HEK293 (cell line): ENCODE measurements at regions not wholly inside any gene's neighbourhood (a gene's known extent, or its start where the extent isn't known, plus 50 kb on each side); places are given as distances from the start of the nearest gene placed in this dataset.

Source experiments
- CTCF ChIA-PET: fragments of 350-600 bp; formaldehyde crosslinking; extraction: SDS; loops from one replicate; lab custom pipeline; 2021; ENCODE audit warnings: antibody characterized with exemption; lab: Yijun Ruan, JAX
- POLR2A ChIA-PET: fragments of 300-600 bp; formaldehyde crosslinking; extraction: SDS; loops from one replicate; lab custom pipeline; 2020; ENCODE audit warnings: antibody characterized with exemption, inconsistent platforms; lab: Yijun Ruan, JAX
- H3K27ac ChIP-seq: fragments of 200-500 bp; sonication (Bioruptor generic); 2 replicates; pipeline ENCODE4 v1.5.1; 2014; ENCODE audit warnings: low read depth, low read length, control low read depth, inconsistent platforms; ENCODE audit errors: extremely low read depth
- H3K36me3 ChIP-seq, 2 experiments: fragments of 200-500 bp in 1 of 2; sonication (Bioruptor generic) in 1 of 2; 1 replicate in 1 of 2; 2 replicates in 1 of 2; pipeline ENCODE4 v1.5.1; 2014 to 2017; ENCODE audit warnings: inconsistent platforms in 2 of 2, low read length in 2 of 2; ENCODE audit not compliant: control insufficient read depth in 2 of 2, insufficient read depth in 1 of 2
- H3K4me1 ChIP-seq: fragments of 200-500 bp; sonication (Bioruptor generic); 2 replicates; pipeline ENCODE4 v1.5.1; 2014; ENCODE audit warnings: mild to moderate bottlenecking, low read length, inconsistent platforms; ENCODE audit not compliant: control insufficient read depth, insufficient read depth
- H3K4me3 ChIP-seq: 2 replicates; pipeline ENCODE4 v1.5.1; 2011; ENCODE audit warnings: low read depth, mild to moderate bottlenecking, control low read depth, low read length, moderate library complexity
- H3K9me3 ChIP-seq: fragments of 200-500 bp; sonication (Bioruptor generic); 2 replicates; pipeline ENCODE4 v1.5.1; 2014; ENCODE audit warnings: low read depth, low read length, inconsistent platforms; ENCODE audit not compliant: control insufficient read depth, insufficient read depth
- BCL11B ChIP-seq: fragments of 450-650 bp; formaldehyde crosslinking; IDR thresholded peaks from 2 replicates; pipeline ENCODE4 v1.5.1; 2016; ENCODE audit warnings: low read depth, missing biosample characterization, missing genetic modification characterization
- KLF7 ChIP-seq: fragments of 450-650 bp; formaldehyde crosslinking; IDR thresholded peaks from 2 replicates; pipeline ENCODE4 v1.5.1; 2016; ENCODE audit warnings: missing biosample characterization, missing genetic modification characterization, borderline replicate concordance
- KLF8 ChIP-seq: fragments of 450-650 bp; formaldehyde crosslinking; IDR thresholded peaks from 2 replicates; pipeline ENCODE4 v1.5.1; 2016; ENCODE audit warnings: missing biosample characterization, missing genetic modification characterization
- SCRT2 ChIP-seq: fragments of 450-650 bp; formaldehyde crosslinking; IDR thresholded peaks from 2 replicates; pipeline ENCODE4 v1.5.1; 2016; ENCODE audit warnings: missing biosample characterization, missing genetic modification characterization
- SETDB1 ChIP-seq: IDR thresholded peaks from one replicate; pipeline ENCODE4 v1.6.1; 2017; ENCODE audit warnings: mild to moderate bottlenecking, low read length, moderate library complexity, mixed read lengths; ENCODE audit not compliant: insufficient read length
- ZNF214 ChIP-seq: fragments of 450-650 bp; formaldehyde crosslinking; IDR thresholded peaks from 2 replicates; pipeline ENCODE4 v1.5.1; 2017; ENCODE audit warnings: missing biosample characterization, mild to moderate bottlenecking, missing genetic modification characterization, borderline replicate concordance
- ZNF248 ChIP-seq: fragments of 450-650 bp; formaldehyde crosslinking; IDR thresholded peaks from 2 replicates; pipeline ENCODE4 v1.5.1; 2017; ENCODE audit warnings: missing biosample characterization, missing genetic modification characterization
- ZNF266 ChIP-seq: fragments of 450-650 bp; formaldehyde crosslinking; IDR thresholded peaks from 2 replicates; pipeline ENCODE4 v1.5.1; 2016; ENCODE audit warnings: missing biosample characterization, missing genetic modification characterization, low read depth
- ZNF274 ChIP-seq, 2 experiments: fragments of 200-500 bp in 1 of 2; fragments of 450-650 bp in 1 of 2; sonication (Bioruptor generic) in 1 of 2; formaldehyde crosslinking in 1 of 2; IDR thresholded peaks; 2 replicates each; pipeline versions ENCODE4 v1.5.1 to v1.6.1; 2014 to 2016; ENCODE audit warnings: borderline replicate concordance in 1 of 2, inconsistent platforms in 1 of 2, low read length in 1 of 2, missing biosample characterization in 1 of 2, missing genetic modification characterization in 1 of 2
- ZNF335 ChIP-seq: fragments of 450-650 bp; formaldehyde crosslinking; conservative IDR thresholded peaks from 2 replicates; pipeline ENCODE4 v1.5.1; 2016; ENCODE audit warnings: missing biosample characterization, missing genetic modification characterization
- ZNF394 ChIP-seq: fragments of 450-650 bp; formaldehyde crosslinking; IDR thresholded peaks from 2 replicates; pipeline ENCODE4 v1.5.1; 2016; ENCODE audit warnings: missing biosample characterization, missing genetic modification characterization, mild to moderate bottlenecking, moderate library complexity, borderline replicate concordance
- ZNF544 ChIP-seq: fragments of 450-650 bp; formaldehyde crosslinking; IDR thresholded peaks from 2 replicates; pipeline ENCODE4 v1.5.0; 2017; ENCODE audit warnings: missing biosample characterization, missing genetic modification characterization
- ZNF600 ChIP-seq: fragments of 450-650 bp; formaldehyde crosslinking; IDR thresholded peaks from 2 replicates; pipeline ENCODE4 v1.5.1; 2016; ENCODE audit warnings: missing biosample characterization, missing genetic modification characterization
- ZNF677 ChIP-seq: fragments of 450-650 bp; IDR thresholded peaks from 2 replicates; pipeline ENCODE4 v1.5.0; 2018; ENCODE audit warnings: missing biosample characterization, mild to moderate bottlenecking, missing genetic modification characterization, moderate library complexity
- ZNF747 ChIP-seq: fragments of 450-650 bp; formaldehyde crosslinking; IDR thresholded peaks from 2 replicates; pipeline ENCODE4 v1.5.1; 2016; ENCODE audit warnings: missing biosample characterization, missing genetic modification characterization
- ZNF777 ChIP-seq: fragments of 450-650 bp; formaldehyde crosslinking; IDR thresholded peaks from 2 replicates; pipeline ENCODE4 v1.5.1; 2017; ENCODE audit warnings: missing biosample characterization, missing genetic modification characterization, borderline replicate concordance
- TF ChIP-seq, protein P1 (sequence below): fragments of 450-650 bp; formaldehyde crosslinking; IDR thresholded peaks from 2 replicates; pipeline ENCODE4 v1.5.1; 2016; ENCODE audit warnings: missing biosample characterization, missing genetic modification characterization
- TF ChIP-seq, protein P2 (sequence below): fragments of 450-650 bp; formaldehyde crosslinking; IDR thresholded peaks from 2 replicates; pipeline ENCODE4 v1.5.1; 2016; ENCODE audit warnings: missing biosample characterization, missing genetic modification characterization, borderline replicate concordance
- TF ChIP-seq, protein P3 (sequence below): fragments of 450-650 bp; formaldehyde crosslinking; IDR thresholded peaks from 2 replicates; pipeline ENCODE4 v1.5.1; 2016; ENCODE audit warnings: missing biosample characterization, missing genetic modification characterization
- TF ChIP-seq, protein P4 (sequence below): fragments of 450-650 bp; formaldehyde crosslinking; IDR thresholded peaks from 2 replicates; pipeline ENCODE4 v1.5.1; 2016; ENCODE audit warnings: missing biosample characterization, missing genetic modification characterization
- TF ChIP-seq, protein P5 (sequence below): fragments of 450-650 bp; formaldehyde crosslinking; IDR thresholded peaks from 2 replicates; pipeline ENCODE4 v1.5.1; 2016; ENCODE audit warnings: missing biosample characterization, missing genetic modification characterization
- TF ChIP-seq, protein P6 (sequence below): fragments of 450-650 bp; formaldehyde crosslinking; IDR thresholded peaks from 2 replicates; pipeline ENCODE4 v1.5.1; 2016; ENCODE audit warnings: missing biosample characterization, missing genetic modification characterization, low read depth
- TF ChIP-seq, protein P7 (sequence below): fragments of 450-650 bp; formaldehyde crosslinking; IDR thresholded peaks from 2 replicates; pipeline ENCODE4 v1.5.1; 2016; ENCODE audit warnings: missing biosample characterization, missing genetic modification characterization

DNA sequence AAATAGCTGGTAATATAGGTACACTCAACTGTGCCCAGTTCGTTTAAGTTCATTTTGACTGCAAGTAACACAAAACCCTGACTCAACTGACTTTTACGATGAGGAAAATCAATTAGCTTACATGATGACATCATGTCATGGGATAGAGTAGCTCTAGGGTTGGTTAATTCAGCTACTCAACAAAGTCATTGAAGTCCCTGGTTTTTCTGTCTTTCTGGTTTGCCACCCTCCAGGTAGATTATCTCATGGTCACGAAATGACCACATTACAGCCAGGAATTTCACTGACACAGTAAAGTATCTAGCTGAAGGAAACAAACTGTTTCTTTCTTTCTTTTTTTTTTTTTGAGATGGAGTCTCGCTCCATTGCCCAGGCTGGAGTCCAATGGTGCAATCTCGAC lies 68.5 kb upstream of the FUT8 start:
- ChIA-PET POLR2A (no interaction called here), CTCF (interaction anchor here (0.6 kb wide), 1 partner anchor 40 kb away, joined by 3 read pairs; no protein-coding TSS in a partner anchor)
- H3K9me3 ChIP-seq, result no peaks in the 10 kb centered on the region
- H3K4me3 ChIP-seq, result no peak overlapping the region
- no peaks in the 10 kb centered on the region for H3K36me3 ChIP-seq
- H3K4me1 ChIP-seq, result no peaks in the 10 kb centered on the region
- H3K27ac ChIP-seq, result no peak overlapping the region
- no peak for TF ChIP-seq ZNF747 (tag by site-specific recombination)
- TF ChIP-seq KLF7, result no peak
- TF ChIP-seq, protein P1, sequence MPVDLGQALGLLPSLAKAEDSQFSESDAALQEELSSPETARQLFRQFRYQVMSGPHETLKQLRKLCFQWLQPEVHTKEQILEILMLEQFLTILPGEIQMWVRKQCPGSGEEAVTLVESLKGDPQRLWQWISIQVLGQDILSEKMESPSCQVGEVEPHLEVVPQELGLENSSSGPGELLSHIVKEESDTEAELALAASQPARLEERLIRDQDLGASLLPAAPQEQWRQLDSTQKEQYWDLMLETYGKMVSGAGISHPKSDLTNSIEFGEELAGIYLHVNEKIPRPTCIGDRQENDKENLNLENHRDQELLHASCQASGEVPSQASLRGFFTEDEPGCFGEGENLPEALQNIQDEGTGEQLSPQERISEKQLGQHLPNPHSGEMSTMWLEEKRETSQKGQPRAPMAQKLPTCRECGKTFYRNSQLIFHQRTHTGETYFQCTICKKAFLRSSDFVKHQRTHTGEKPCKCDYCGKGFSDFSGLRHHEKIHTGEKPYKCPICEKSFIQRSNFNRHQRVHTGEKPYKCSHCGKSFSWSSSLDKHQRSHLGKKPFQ (tag by site-specific recombination), result no peak
- TF ChIP-seq BCL11B (tag by site-specific recombination), result no peak
- TF ChIP-seq ZNF248, result no peak
- 0 out of 2 replicates have a peak, but pooled peaks have one; percentile 14 for TF ChIP-seq KLF8 (tag by site-specific recombination)
- TF ChIP-seq ZNF274 (IDR thresholded peaks at IDR 0.05; ENCODE audit: low read length), result no peak
- TF ChIP-seq ZNF274 (tag by site-specific recombination; IDR thresholded peaks at IDR 0.05; ENCODE audit: borderline replicate concordance), result no peak
- TF ChIP-seq, protein P2, sequence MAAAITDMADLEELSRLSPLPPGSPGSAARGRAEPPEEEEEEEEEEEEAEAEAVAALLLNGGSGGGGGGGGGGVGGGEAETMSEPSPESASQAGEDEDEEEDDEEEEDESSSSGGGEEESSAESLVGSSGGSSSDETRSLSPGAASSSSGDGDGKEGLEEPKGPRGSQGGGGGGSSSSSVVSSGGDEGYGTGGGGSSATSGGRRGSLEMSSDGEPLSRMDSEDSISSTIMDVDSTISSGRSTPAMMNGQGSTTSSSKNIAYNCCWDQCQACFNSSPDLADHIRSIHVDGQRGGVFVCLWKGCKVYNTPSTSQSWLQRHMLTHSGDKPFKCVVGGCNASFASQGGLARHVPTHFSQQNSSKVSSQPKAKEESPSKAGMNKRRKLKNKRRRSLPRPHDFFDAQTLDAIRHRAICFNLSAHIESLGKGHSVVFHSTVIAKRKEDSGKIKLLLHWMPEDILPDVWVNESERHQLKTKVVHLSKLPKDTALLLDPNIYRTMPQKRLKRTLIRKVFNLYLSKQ (tag by site-specific recombination), result no peak
- TF ChIP-seq, protein P3, sequence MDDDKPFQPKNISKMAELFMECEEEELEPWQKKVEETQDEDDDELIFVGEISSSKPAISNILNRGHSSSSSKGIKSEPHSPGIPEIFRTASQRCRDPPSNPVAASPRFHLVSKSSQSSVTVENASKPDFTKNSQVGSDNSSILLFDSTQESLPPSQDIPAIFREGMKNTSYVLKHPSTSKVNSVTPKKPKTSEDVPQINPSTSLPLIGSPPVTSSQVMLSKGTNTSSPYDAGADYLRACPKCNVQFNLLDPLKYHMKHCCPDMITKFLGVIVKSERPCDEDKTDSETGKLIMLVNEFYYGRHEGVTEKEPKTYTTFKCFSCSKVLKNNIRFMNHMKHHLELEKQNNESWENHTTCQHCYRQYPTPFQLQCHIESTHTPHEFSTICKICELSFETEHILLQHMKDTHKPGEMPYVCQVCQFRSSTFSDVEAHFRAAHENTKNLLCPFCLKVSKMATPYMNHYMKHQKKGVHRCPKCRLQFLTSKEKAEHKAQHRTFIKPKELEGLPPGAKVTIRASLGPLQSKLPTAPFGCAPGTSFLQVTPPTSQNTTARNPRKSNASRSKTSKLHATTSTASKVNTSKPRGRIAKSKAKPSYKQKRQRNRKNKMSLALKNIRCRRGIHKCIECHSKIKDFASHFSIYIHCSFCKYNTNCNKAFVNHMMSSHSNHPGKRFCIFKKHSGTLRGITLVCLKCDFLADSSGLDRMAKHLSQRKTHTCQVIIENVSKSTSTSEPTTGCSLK (tag by site-specific recombination), result no peak
- peak; percentile 95 for TF ChIP-seq ZNF394 (tag by site-specific recombination)
- TF ChIP-seq SETDB1, result peak; percentile 41
- TF ChIP-seq ZNF777 (tag by site-specific recombination), result no peak
- TF ChIP-seq ZNF544 (tag by site-specific recombination), result no peak
- TF ChIP-seq ZNF335, result peak; percentile 57; the same call in 1 of the 2 replicates
- no peak for TF ChIP-seq ZNF677
- TF ChIP-seq ZNF266 (tag by site-specific recombination), result no peak
- TF ChIP-seq SCRT2 (tag by site-specific recombination), result no peak
- TF ChIP-seq, protein P4, sequence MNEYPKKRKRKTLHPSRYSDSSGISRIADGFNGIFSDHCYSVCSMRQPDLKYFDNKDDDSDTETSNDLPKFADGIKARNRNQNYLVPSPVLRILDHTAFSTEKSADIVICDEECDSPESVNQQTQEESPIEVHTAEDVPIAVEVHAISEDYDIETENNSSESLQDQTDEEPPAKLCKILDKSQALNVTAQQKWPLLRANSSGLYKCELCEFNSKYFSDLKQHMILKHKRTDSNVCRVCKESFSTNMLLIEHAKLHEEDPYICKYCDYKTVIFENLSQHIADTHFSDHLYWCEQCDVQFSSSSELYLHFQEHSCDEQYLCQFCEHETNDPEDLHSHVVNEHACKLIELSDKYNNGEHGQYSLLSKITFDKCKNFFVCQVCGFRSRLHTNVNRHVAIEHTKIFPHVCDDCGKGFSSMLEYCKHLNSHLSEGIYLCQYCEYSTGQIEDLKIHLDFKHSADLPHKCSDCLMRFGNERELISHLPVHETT (tag by site-specific recombination), result peak; percentile 40; the same call in 1 of the 2 replicates
- TF ChIP-seq, protein P5, sequence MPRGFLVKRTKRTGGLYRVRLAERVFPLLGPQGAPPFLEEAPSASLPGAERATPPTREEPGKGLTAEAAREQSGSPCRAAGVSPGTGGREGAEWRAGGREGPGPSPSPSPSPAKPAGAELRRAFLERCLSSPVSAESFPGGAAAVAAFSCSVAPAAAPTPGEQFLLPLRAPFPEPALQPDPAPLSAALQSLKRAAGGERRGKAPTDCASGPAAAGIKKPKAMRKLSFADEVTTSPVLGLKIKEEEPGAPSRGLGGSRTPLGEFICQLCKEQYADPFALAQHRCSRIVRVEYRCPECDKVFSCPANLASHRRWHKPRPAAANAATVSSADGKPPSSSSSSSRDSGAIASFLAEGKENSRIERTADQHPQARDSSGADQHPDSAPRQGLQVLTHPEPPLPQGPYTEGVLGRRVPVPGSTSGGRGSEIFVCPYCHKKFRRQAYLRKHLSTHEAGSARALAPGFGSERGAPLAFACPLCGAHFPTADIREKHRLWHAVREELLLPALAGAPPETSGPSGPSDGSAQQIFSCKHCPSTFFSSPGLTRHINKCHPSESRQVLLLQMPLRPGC, result 0 out of 2 replicates have a peak, but pooled peaks have one; percentile 12
- TF ChIP-seq, protein P6, sequence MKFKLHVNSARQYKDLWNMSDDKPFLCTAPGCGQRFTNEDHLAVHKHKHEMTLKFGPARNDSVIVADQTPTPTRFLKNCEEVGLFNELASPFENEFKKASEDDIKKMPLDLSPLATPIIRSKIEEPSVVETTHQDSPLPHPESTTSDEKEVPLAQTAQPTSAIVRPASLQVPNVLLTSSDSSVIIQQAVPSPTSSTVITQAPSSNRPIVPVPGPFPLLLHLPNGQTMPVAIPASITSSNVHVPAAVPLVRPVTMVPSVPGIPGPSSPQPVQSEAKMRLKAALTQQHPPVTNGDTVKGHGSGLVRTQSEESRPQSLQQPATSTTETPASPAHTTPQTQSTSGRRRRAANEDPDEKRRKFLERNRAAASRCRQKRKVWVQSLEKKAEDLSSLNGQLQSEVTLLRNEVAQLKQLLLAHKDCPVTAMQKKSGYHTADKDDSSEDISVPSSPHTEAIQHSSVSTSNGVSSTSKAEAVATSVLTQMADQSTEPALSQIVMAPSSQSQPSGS (tag by site-specific recombination), result peak; percentile 88
- no peak for TF ChIP-seq ZNF214 (tag by site-specific recombination)
- TF ChIP-seq, protein P7, sequence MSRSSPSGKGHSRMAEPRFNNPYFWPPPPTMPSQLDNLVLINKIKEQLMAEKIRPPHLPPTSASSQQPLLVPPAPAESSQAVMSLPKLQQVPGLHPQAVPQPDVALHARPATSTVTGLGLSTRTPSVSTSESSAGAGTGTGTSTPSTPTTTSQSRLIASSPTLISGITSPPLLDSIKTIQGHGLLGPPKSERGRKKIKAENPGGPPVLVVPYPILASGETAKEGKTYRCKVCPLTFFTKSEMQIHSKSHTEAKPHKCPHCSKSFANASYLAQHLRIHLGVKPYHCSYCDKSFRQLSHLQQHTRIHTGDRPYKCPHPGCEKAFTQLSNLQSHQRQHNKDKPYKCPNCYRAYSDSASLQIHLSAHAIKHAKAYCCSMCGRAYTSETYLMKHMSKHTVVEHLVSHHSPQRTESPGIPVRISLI, result peak; percentile 75; the same call in 1 of the 2 replicates
- TF ChIP-seq ZNF600 (tag by site-specific recombination), result no peak
